Lower leg skin (tissue), 3 donors: ENCODE measurements at regions not wholly inside any gene's neighbourhood (a gene's known extent, or its start where the extent isn't known, plus 50 kb on each side); places are given as distances from the start of the nearest gene placed in this dataset.

Source experiments
- CTCF ChIP-seq, 3 donors: fragments of 450-650 bp; IDR thresholded peaks; one replicate each; pipeline ENCODE4 v1.5.1; 2016; ENCODE audit warnings: antibody characterized with exemption in 3 of 3, mild to moderate bottlenecking in 3 of 3, moderate library complexity in 2 of 3
- POLR2A ChIP-seq, 2 donors: fragments of 450-650 bp; IDR thresholded peaks; one replicate each; pipeline ENCODE4 v1.6.1; 2016 to 2017; ENCODE audit warnings: antibody characterized with exemption in 2 of 2, mild to moderate bottlenecking in 1 of 2, moderate library complexity in 1 of 2

GRCh38 chr6:113141901-113142300, 715.2 kb upstream of the MARCKS start:
- TF ChIP-seq CTCF (IDR thresholded peaks at IDR 0.05) (no peak), POLR2A (IDR thresholded peaks at IDR 0.05) (no peak)
